HepG2 (cell line): ENCODE measurements at regions not wholly inside any gene's neighbourhood (a gene's known extent, or its start where the extent isn't known, plus 50 kb on each side); places are given as distances from the start of the nearest gene placed in this dataset.

Experiments used
- HINFP ChIP-seq: sonication (generic); formaldehyde crosslinking; IDR thresholded peaks from 2 replicates; pipeline ENCODE4 v1.4.0; 2020; ENCODE audit warnings: low read depth, mild to moderate bottlenecking, missing genetic modification reagents
- KIAA2018 ChIP-seq: sonication (generic); formaldehyde crosslinking; IDR thresholded peaks from 2 replicates; pipeline ENCODE4 v1.5.0; 2020; ENCODE audit warnings: mild to moderate bottlenecking, missing genetic modification reagents, borderline replicate concordance
- POLR2AphosphoS5 ChIP-seq: IDR thresholded peaks from 2 replicates; pipeline ENCODE4 v1.6.1; 2012; ENCODE audit warnings: low read depth, low read length
- ZBTB40 ChIP-seq, 2 experiments: fragments of 450-650 bp in 1 of 2; sonication (generic) in 1 of 2; formaldehyde crosslinking in 1 of 2; IDR thresholded peaks; 2 replicates each; pipeline versions ENCODE4 v1.6.1 to v1.8.0; 2016 to 2022; ENCODE audit warnings: antibody characterized with exemption in 1 of 2, mild to moderate bottlenecking in 1 of 2, missing genetic modification reagents in 1 of 2
- ZNF639 ChIP-seq: conservative IDR thresholded peaks from 2 replicates; pipeline ENCODE4 v1.6.1; 2018; ENCODE audit warnings: missing genetic modification reagents
- TF ChIP-seq, protein P1 (sequence below): sonication (generic); formaldehyde crosslinking; IDR thresholded peaks from 2 replicates; pipeline ENCODE4 v1.8.1; 2023; ENCODE audit warnings: mild to moderate bottlenecking, missing genetic modification reagents, borderline replicate concordance

- TF ChIP-seq HINFP (peak; percentile 87), KIAA2018 (peak; percentile 85; the same call in 1 of the 2 replicates), POLR2AphosphoS5 (peak; percentile 92), ZBTB40 (IDR thresholded peaks at IDR 0.05) (peak; percentile 49), ZBTB40 (CRISPR knock-in tag; IDR thresholded peaks at IDR 0.05) (peak; percentile 95), ZNF639 (CRISPR knock-in tag) (peak; percentile 100)
- TF ChIP-seq, protein P1, sequence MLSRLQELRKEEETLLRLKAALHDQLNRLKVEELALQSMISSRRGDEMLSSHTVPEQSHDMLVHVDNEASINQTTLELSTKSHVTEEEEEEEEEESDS (CRISPR knock-in tag) = peak; percentile 91; the same call in 1 of the 2 replicates
Observed at GRCh38 chr13:33542309-33543088, 256.9 kb upstream of the STARD13 start (continued).
